Naive B cell (primary cell): ENCODE measurements at regions not wholly inside any gene's neighbourhood (a gene's known extent, or its start where the extent isn't known, plus 50 kb on each side); places are given as distances from the start of the nearest gene placed in this dataset.
"Not testable (repeated sequence)": the region's sequence is repeated elsewhere in the genome, so short reads cannot be mapped to it uniquely, and the experiment has no call there.

Experiments
- ATAC-seq, 2 donors: fragments of 150-1000 bp; cut with Tn5 transposase; 2 replicates each; pipeline ENCODE4 v1.10.0; 2021; ENCODE audit warnings: low read depth in 2 of 2, mild to moderate bottlenecking in 2 of 2, moderate library complexity in 2 of 2
- DNase-seq: peaks from one replicate; pipeline ENCODE4 v3.0.0; 2022
- H3K27ac Mint-ChIP-seq, 6 donors: one replicate each; pipeline ENCODE4 v1.8.0; 2020 to 2022; ENCODE audit warnings: mild to moderate bottlenecking in 6 of 6, mixed read lengths in 6 of 6, moderate library complexity in 5 of 6, inconsistent platforms in 2 of 6
- H3K27me3 Mint-ChIP-seq, 3 donors: one replicate each; pipeline ENCODE4 v1.8.0; 2021 to 2022; ENCODE audit warnings: mixed read lengths in 3 of 3, mild to moderate bottlenecking in 1 of 3
- H3K36me3 Mint-ChIP-seq, 2 donors: one replicate each; pipeline ENCODE4 v1.8.0; 2020 to 2022; ENCODE audit warnings: mixed read lengths in 2 of 2, inconsistent platforms in 1 of 2, mild to moderate bottlenecking in 1 of 2
- H3K4me1 Mint-ChIP-seq, 3 donors: one replicate each; pipeline ENCODE4 v1.8.0; 2020 to 2022; ENCODE audit warnings: mixed read lengths in 3 of 3, inconsistent platforms in 1 of 3, mild to moderate bottlenecking in 1 of 3, moderate library complexity in 1 of 3
- H3K4me3 Mint-ChIP-seq, 8 donors: one replicate each; pipeline ENCODE4 v1.8.0; 2020 to 2022; ENCODE audit warnings: mild to moderate bottlenecking in 8 of 8, mixed read lengths in 8 of 8, moderate library complexity in 8 of 8, inconsistent platforms in 2 of 8
- H3K9me3 Mint-ChIP-seq, 7 donors: one replicate each; pipeline ENCODE4 v1.8.0; 2020 to 2022; ENCODE audit warnings: mixed read lengths in 7 of 7, mild to moderate bottlenecking in 5 of 7, inconsistent platforms in 2 of 7, moderate library complexity in 1 of 7

DNA sequence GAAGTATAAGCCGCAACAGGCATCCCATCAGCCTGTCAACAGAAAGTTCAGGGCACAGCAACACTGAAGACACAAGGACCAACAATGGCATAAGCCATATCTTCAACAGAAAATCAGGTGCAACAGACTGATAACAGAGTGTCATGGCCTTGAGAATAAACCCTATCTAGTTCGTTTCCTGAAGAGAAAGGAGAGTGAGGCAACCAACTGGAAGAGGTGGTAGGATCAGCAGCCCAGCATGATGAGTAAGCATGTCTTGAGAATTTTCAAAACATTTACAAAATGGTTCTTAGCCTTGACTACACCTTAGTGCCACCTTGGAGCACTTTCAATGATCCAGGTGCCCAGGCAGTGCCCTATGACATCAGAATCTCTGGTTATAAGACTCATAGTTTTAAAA lies 290.2 kb upstream of the SEMA3C start:
- H3K4me1 Mint-ChIP-seq: no peaks in the 10 kb centered on the region
- no peak overlapping the region for H3K27ac Mint-ChIP-seq
- H3K27me3 Mint-ChIP-seq: no peaks in the 10 kb centered on the region
- no peaks in the 10 kb centered on the region for H3K36me3 Mint-ChIP-seq
- H3K9me3 Mint-ChIP-seq: peaks cover 0 to 16% (median 0%) of the 10 kb centered on the region in 7 donors
- DNase-seq (no peak), ATAC-seq (no peak)
- H3K4me3 Mint-ChIP-seq: no peak overlapping the region

DNA sequence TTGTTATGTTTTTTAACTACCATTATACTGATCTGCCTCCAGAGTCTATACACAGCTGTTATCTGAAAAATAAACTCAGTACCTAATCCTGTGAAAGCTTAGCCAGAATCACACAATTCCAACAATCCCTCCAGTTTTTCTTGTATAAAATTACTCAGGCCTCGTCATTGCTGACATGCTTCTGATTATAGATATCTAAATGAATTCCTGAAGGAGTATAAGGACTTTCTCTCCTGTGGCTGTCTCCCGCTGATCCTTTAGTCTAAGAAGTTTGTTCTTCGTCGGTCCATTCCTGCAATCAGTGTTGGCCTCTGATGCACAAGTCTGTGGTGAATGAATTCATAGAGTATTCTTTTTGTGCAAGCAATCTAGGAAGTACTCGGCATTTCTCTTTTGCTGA lies 288.9 kb upstream of the SEMA3C start:
- DNase-seq (no peak), ATAC-seq (no peak)
- Mint-ChIP-seq H3K9me3 (peaks cover 0 to 16% (median 0%) of the 10 kb centered on the region in 7 donors), H3K4me3 (no peak overlapping the region), H3K4me1 (no peaks in the 10 kb centered on the region), H3K27ac (no peak overlapping the region), H3K36me3 (no peaks in the 10 kb centered on the region), H3K27me3 (no peaks in the 10 kb centered on the region)

DNA sequence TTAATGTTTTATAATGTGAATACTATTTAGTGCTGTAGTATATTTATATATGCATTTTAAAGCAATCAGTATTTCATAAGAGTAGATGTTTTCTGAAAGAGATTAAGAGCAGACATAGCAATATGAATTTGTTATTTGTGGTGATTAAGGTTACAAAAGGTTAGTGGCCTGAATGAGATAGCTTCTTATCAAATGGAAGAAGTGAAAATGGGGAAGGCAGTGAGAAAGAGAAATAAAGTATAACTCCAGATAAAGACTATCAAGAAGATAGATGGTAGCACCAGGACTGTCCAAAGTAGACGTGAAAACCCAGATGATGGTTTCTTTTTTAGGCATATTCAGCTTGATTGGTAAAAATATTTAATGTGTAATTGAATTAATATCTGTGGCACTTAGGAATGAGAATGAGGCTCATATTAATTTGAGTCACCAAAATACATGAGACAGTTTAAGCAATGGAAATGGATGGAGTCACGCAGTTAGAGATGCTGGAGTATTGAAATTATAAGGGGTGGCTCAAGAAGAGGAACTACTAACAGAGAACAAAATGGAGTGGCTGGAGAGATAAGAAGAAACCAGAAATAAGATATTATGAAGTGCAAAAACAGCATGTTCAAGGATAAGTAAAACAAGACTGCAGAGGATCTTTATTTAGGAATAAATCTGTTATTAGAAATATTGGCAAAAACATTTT lies 288.0 kb upstream of the SEMA3C start:
- ATAC-seq: no peak
- Mint-ChIP-seq H3K4me3 (no peak overlapping the region), H3K36me3 (no peaks in the 10 kb centered on the region), H3K27ac (no peak overlapping the region), H3K27me3 (no peaks in the 10 kb centered on the region), H3K9me3 (peaks cover 0 to 16% (median 0%) of the 10 kb centered on the region in 7 donors), H3K4me1 (no peaks in the 10 kb centered on the region)
- no peak for DNase-seq

DNA sequence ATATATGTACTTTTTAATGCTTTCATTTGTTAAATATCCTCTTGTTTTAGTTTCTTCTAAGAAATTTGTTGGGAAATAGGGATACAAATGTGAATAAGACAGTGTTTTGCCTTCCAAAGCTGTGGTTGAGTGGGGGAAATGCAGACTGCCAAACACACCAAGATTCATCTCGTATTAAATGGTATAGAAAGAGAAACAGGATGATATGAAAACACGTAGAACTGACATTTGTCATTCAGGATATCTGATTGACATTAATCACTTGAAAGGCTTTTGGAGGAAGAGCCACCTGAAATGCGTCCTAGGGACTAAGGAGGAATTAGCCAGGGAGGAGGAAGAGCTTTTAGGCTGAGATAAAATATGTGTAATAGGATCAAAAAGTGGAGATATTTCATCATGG lies 287.4 kb upstream of the SEMA3C start:
- ATAC-seq (no peak), DNase-seq (no peak)
- Mint-ChIP-seq H3K4me1 (no peaks in the 10 kb centered on the region), H3K9me3 (peaks cover 0 to 16% (median under 1%) of the 10 kb centered on the region in 7 donors), H3K27ac (no peak overlapping the region), H3K27me3 (no peaks in the 10 kb centered on the region), H3K36me3 (no peaks in the 10 kb centered on the region), H3K4me3 (no peak overlapping the region)

DNA sequence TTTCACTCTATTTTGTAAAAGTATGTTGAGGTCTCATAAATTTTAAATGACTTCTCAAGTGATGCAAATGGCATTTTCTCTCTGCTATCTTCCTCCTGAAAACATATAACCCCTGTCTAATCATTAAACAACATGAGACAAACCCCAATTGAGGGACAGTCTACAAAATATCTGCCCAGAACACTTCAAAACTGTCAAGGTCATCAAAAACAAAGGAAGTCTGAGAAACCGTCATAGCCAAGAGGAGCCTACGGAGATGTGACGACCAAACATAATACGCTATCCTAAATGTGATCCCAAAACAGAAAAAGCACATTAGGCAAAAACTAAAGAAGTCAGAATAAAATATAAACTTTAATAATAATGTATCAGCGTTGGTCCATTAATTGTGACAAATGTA lies 282.3 kb upstream of the SEMA3C start:
- H3K4me1 Mint-ChIP-seq: no peaks in the 10 kb centered on the region
- H3K27me3 Mint-ChIP-seq: no peaks in the 10 kb centered on the region
- H3K9me3 Mint-ChIP-seq: peaks cover 0 to 6% (median 2%) of the 10 kb centered on the region in 7 donors
- ATAC-seq: no peak
- no peak overlapping the region for H3K4me3 Mint-ChIP-seq
- H3K27ac Mint-ChIP-seq: no peak overlapping the region
- H3K36me3 Mint-ChIP-seq: no peaks in the 10 kb centered on the region
- DNase-seq: no peak

DNA sequence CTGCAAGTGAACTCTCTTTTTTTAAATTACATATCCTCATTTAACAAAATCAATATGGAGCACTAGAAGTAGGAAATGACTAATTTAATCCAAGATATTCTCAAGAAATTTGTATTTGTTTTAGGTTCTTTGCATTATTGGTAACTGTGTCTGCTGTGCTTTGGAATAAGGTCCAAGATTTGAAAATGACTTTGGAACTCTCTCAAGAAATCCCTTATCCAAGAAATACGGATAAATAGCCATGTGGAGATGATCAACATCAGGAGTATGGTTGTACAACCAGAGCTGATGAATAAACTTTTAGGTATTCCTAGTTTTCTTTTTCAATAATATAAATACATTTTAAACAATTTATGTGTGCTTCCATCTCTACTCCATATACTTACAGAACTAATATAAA lies 279.9 kb upstream of the SEMA3C start:
- DNase-seq (no peak), ATAC-seq (no peak)
- Mint-ChIP-seq H3K36me3 (no peaks in the 10 kb centered on the region), H3K27me3 (no peaks in the 10 kb centered on the region), H3K27ac (no peak overlapping the region), H3K4me1 (no peaks in the 10 kb centered on the region), H3K9me3 (peaks cover 0 to 3% (median 0%) of the 10 kb centered on the region in 7 donors), H3K4me3 (no peak overlapping the region)

DNA sequence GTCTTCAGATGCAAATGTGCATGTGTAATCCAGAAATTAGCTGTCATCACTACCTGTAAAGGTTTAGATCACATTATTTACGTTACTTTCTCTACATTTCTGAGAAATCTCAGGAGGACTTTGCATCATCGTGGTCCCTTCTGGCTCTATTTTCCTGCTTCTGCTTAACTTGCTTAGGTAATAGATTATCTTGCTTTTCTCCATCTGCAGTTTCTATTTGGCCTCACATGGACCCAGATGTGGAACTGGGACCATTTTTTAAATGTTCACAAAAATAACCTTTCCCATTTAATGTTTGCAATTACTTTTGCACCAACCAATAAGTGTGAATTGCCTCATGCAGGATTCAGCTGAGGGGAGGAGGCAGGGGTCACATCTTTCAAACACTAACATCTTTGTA lies 278.4 kb upstream of the SEMA3C start:
- DNase-seq: no peak
- H3K27ac Mint-ChIP-seq: no peak overlapping the region

DNA sequence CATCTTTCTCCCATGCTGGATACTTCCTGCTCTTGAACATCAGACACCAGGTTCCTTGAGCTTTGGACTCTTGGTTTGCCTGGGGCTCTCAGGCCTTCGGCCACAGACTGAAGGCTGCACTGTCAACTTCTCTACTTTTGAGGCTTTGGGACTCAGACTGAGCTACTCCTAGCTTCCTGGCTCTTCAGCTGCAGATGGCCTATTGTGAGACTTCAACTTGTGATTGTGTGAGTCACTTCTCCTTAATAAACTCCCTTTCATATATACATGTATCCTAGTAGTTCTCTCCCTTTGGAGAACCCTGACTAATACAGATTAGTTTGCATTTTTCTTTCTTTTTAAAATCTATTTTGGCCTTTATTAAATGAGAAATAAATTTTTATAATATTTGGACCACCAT lies 276.2 kb upstream of the SEMA3C start:
- ATAC-seq: no peak
- H3K4me1 Mint-ChIP-seq: no peaks in the 10 kb centered on the region
- H3K36me3 Mint-ChIP-seq: no peaks in the 10 kb centered on the region
- H3K27me3 Mint-ChIP-seq: no peaks in the 10 kb centered on the region
- no peak for DNase-seq
- H3K27ac Mint-ChIP-seq: no peak overlapping the region
- H3K4me3 Mint-ChIP-seq: no peak overlapping the region
- H3K9me3 Mint-ChIP-seq: peaks cover 0 to 5% (median 0%) of the 10 kb centered on the region in 7 donors

More for the DNA sequence above, 278.4 kb upstream of the SEMA3C start:
- peaks cover 0 to 5% (median 2%) of the 10 kb centered on the region in 7 donors for H3K9me3 Mint-ChIP-seq
- no peaks in the 10 kb centered on the region for H3K4me1 Mint-ChIP-seq
- H3K4me3 Mint-ChIP-seq: no peak overlapping the region
- no peak for ATAC-seq
- H3K27me3 Mint-ChIP-seq: no peaks in the 10 kb centered on the region
- H3K36me3 Mint-ChIP-seq: no peaks in the 10 kb centered on the region

DNA sequence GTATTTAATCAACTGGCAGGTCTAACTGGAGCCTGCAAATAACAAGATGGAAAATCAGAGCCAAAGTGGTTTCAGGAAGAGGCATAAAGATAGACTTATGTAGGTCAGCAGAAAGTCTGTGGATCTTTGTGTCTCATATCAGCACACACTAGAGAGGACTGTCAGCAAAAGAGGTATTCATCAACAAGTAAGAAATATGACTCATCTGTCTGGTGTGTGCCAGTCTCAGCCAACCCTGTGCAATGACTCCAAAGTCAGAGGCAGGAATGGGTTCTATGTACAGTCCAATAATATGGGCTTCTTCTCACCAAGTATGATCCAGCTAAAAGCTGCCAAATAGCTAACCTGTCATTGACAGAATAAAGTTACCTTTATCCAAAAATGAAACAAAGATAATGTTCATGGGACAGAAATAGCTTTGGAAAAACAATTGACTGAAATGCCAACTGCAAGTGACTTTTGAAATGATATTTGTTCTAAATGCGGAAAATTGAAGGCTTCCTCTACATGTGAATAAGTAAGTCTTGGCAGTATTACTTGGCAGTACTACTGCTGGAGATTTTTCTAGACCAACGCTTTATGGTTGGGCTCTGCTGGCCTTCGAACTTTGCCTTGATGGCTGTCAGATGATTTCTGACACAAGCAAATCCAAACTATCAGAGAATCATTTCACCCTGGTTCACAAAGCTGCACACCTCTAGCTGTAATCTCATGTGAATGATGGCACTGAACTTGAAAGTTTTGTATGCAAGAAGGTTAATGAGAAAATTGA lies 272.3 kb upstream of the SEMA3C start:
- ATAC-seq: no peak
- Mint-ChIP-seq H3K4me1 (no peaks in the 10 kb centered on the region), H3K27me3 (no peaks in the 10 kb centered on the region), H3K9me3 (peaks cover 0 to 5% (median 0%) of the 10 kb centered on the region in 7 donors), H3K36me3 (no peaks in the 10 kb centered on the region), H3K27ac (no peak overlapping the region), H3K4me3 (no peak overlapping the region)
- DNase-seq: no peak

DNA sequence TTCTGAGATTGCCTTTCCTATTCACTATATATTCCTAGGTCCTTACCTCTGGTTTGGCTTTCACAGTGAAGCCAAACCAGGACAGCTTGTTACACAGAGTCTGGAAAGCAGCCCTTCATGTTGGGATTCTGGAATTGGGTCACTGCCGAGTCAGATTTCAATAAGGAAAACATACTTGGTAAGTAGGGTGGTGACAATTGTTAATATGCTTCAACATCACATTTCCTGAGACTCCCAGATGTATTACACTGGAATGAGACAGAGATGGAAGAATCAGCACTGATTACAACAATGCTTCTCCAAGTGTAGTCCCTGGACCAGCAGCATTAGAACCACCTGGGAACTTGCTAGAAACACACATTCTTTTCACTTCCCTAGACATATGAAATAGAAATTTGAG lies 268.9 kb upstream of the SEMA3C start:
- Mint-ChIP-seq H3K27ac (no peak overlapping the region), H3K4me3 (no peak overlapping the region), H3K27me3 (no peaks in the 10 kb centered on the region), H3K9me3 (no peaks in the 10 kb centered on the region), H3K36me3 (no peaks in the 10 kb centered on the region), H3K4me1 (no peaks in the 10 kb centered on the region)
- DNase-seq (no peak), ATAC-seq (no peak)

DNA sequence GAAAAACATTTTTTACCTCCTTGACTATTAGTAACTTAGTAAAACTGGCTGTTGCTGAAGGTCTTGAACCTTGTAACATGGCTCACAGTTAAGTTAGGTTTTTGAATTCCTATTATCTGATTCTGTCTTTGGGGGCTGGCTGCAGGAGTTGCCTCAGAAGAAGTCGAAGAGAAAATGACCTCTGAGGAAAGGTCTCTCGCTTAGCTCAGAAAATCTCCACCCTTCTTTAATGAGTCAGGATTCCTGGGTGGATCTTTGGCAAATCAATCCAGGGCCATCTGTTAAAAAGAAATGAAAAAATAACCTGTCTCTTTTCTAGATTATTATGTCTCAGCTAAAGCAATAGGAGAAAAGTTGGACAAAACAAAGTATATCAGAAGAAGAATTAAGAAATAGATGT lies 267.8 kb upstream of the SEMA3C start:
- no peaks in the 10 kb centered on the region for H3K36me3 Mint-ChIP-seq
- H3K27me3 Mint-ChIP-seq: no peaks in the 10 kb centered on the region
- peaks cover 0 to 2% (median 0%) of the 10 kb centered on the region in 7 donors for H3K9me3 Mint-ChIP-seq
- no peak overlapping the region for H3K27ac Mint-ChIP-seq
- DNase-seq (no peak), ATAC-seq (no peak)
- H3K4me3 Mint-ChIP-seq: no peak overlapping the region
- no peaks in the 10 kb centered on the region for H3K4me1 Mint-ChIP-seq

DNA sequence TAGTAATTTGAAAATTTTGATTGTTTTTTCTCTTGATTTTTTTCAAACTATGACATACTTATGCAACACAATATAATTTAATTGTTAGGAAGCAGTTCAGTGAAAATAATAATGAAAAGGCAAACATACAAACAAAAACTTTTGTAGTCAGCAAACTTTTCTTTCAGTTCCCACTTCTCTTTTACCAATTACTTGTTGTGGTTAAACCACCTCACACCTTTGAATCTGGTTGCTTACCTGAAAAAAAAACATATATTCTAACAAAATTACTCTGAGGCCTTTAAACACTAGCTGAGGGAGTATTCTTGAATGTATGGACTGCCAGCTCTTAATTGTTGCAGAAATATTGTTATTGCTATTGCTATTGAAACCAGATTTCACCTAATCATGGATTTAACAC lies 266.2 kb upstream of the SEMA3C start:
- H3K27ac Mint-ChIP-seq: no peak overlapping the region
- H3K36me3 Mint-ChIP-seq: no peaks in the 10 kb centered on the region
- H3K9me3 Mint-ChIP-seq: peaks cover 0 to 6% (median 0%) of the 10 kb centered on the region in 7 donors
- ATAC-seq: no peak
- no peaks in the 10 kb centered on the region for H3K4me1 Mint-ChIP-seq
- no peak overlapping the region for H3K4me3 Mint-ChIP-seq
- H3K27me3 Mint-ChIP-seq: no peaks in the 10 kb centered on the region
- DNase-seq: no peak

DNA sequence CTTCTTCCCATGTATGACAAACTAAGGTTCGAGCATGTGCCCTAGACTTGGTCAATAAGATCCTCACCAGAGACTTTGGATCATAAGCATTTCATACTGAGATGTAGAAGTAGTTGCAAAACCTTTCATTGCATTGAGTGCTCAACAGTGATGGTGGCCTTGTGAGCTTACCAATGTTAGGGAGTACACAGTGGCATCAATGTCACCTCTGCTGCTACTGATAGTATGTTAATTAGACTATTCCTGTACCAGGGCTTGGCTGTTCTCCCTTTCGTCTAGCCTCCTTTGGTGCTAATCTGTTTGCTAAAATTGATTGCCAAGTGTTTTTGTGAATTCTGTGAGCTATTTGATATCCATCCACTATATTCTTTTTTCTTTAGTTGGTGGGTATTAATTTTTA lies 264.5 kb upstream of the SEMA3C start:
- peaks cover 0 to 19% (median 4%) of the 10 kb centered on the region in 7 donors for H3K9me3 Mint-ChIP-seq
- H3K27ac Mint-ChIP-seq: no peak overlapping the region
- no peaks in the 10 kb centered on the region for H3K36me3 Mint-ChIP-seq
- H3K4me1 Mint-ChIP-seq: no peaks in the 10 kb centered on the region
- H3K4me3 Mint-ChIP-seq: no peak overlapping the region
- H3K27me3 Mint-ChIP-seq: no peaks in the 10 kb centered on the region
- DNase-seq (no peak), ATAC-seq (no peak)

DNA sequence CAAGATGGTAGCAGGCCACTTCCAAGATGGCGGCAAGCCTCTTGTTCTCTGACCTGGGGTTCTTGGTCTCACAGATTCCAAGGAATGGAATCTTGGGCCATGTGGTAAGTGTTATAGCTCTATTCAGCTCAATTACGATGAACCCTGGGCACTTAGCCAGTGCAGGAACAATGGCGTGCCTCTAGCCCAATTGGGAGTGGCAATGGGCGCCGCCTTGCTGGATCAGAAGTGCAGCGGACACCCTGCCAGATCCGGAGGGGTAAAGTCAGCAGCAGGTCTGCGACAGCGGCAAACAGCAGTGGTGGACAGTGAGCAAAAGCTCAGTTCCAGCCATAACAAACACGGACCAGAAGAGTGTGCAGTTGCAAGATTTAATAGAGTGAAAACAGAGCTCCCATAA lies 263.2 kb upstream of the SEMA3C start:
- not testable (repeated sequence) for H3K4me3 Mint-ChIP-seq, H3K27ac Mint-ChIP-seq, DNase-seq, H3K4me1 Mint-ChIP-seq, H3K27me3 Mint-ChIP-seq, H3K36me3 Mint-ChIP-seq, ATAC-seq
- peaks cover 0 to 21% (median 6%) of the 10 kb centered on the region in 7 donors for H3K9me3 Mint-ChIP-seq
